ENCODE measurements at regions not wholly inside any gene's neighbourhood (a gene's known extent, or its start where the extent isn't known, plus 50 kb on each side); places are given as distances from the start of the nearest gene placed in this dataset.

- no peak for TF ChIP-seq REST (IDR thresholded peaks at IDR 0.05; ENCODE audit: low read depth, low read length)
- TF ChIP-seq TEAD4 (IDR thresholded peaks at IDR 0.05; ENCODE audit: borderline replicate concordance, insufficient read depth), result no peak
- TF ChIP-seq MXI1 (IDR thresholded peaks at IDR 0.05; ENCODE audit: low read depth, low read length), result no peak
- TF ChIP-seq ZBTB33 (IDR thresholded peaks at IDR 0.05; ENCODE audit: borderline replicate concordance, low read depth), result no peak
- TF ChIP-seq YY1 (IDR thresholded peaks at IDR 0.05; ENCODE audit: low read depth), result no peak
- TF ChIP-seq RCOR1 (IDR thresholded peaks at IDR 0.05; ENCODE audit: low read length), result no peak
- no peak for TF ChIP-seq CHD2 (IDR thresholded peaks at IDR 0.05; ENCODE audit: low read length, partially characterized antibody)
- TF ChIP-seq EP300 (IDR thresholded peaks at IDR 0.05; ENCODE audit: borderline replicate concordance in 1 of 2, low read depth in 1 of 2, low read length in 1 of 2), result no peak
Measured at GRCh38 chr3:76525726-76526125, 514.2 kb upstream of the ROBO2 start (continued).

- Histone ChIP-seq H3K9me2 (no peaks in the 10 kb centered on the region), H3K9ac (no peak overlapping the region), H3K27ac (ENCODE audit: low read depth in 2 of 2, low read length in 1 of 2) (no peak overlapping the region), H3K36me3 (replicated peaks in 1 of 2; ENCODE audit: control insufficient read depth in 1 of 2, insufficient read depth in 2 of 2, low read length in 1 of 2) (no peaks in the 10 kb centered on the region), H4K20me1 (ENCODE audit: insufficient read depth) (no peaks in the 10 kb centered on the region), H3K27me3 (ENCODE audit: insufficient read depth) (no peaks in the 10 kb centered on the region), H2AFZ (ENCODE audit: low read depth) (no peak overlapping the region), H3K4me2 (no peak overlapping the region), H3K79me2 (ENCODE audit: insufficient read depth) (no peaks in the 10 kb centered on the region), H3F3A (replicated peaks; ENCODE audit: insufficient read depth) (no peaks in the 10 kb centered on the region), H3K4me3 (ENCODE audit: low read depth in 2 of 2, low read length in 1 of 2) (no peak overlapping the region), H3K4me1 (ENCODE audit: control insufficient read depth in 1 of 2, insufficient read depth in 2 of 2, low read depth in 1 of 2, low read length in 1 of 2) (no peaks in the 10 kb centered on the region; a peak in 1 of 4 replicates), H3K9me3 (no peaks in the 10 kb centered on the region)
- no peak for DNase-seq
- TF ChIP-seq YY1 (IDR thresholded peaks at IDR 0.05; ENCODE audit: low read depth) (no peak), FOXJ3 (CRISPR knock-in tag; IDR thresholded peaks at IDR 0.05) (no peak), TAF1 (IDR thresholded peaks at IDR 0.05; ENCODE audit: borderline replicate concordance, low read depth, low read length) (no peak), EP300 (IDR thresholded peaks at IDR 0.05; ENCODE audit: borderline replicate concordance in 1 of 2, low read depth in 1 of 2, low read length in 1 of 2) (no peak), TEAD4 (IDR thresholded peaks at IDR 0.05; ENCODE audit: borderline replicate concordance, insufficient read depth) (no peak), FOXM1 (IDR thresholded peaks at IDR 0.05; ENCODE audit: low read depth) (no peak), RFX5 (IDR thresholded peaks at IDR 0.05; ENCODE audit: low read length) (no peak), FOSL2 (IDR thresholded peaks at IDR 0.05; ENCODE audit: borderline replicate concordance, low read depth) (no peak), NFIC (IDR thresholded peaks at IDR 0.05; ENCODE audit: borderline replicate concordance) (no peak), SIN3A (IDR thresholded peaks at IDR 0.05; ENCODE audit: borderline replicate concordance, low read depth, low read length) (no peak), RAD21 (IDR thresholded peaks at IDR 0.05; ENCODE audit: low read length) (no peak)
- POLR2A ChIA-PET, result no interaction called here
- CTCF ChIA-PET, result interaction anchor here (1.4 kb wide), 1 partner anchor 8 kb away, joined by 3 read pairs; no protein-coding TSS in a partner anchor
Measured at GRCh38 chr3:76527773-76528172, 512.1 kb upstream of the ROBO2 start.
